Adrenal gland (tissue), 5 donors: ENCODE measurements at regions not wholly inside any gene's neighbourhood (a gene's known extent, or its start where the extent isn't known, plus 50 kb on each side); places are given as distances from the start of the nearest gene placed in this dataset.

Experiments used
- CTCF ChIP-seq, 6 experiments: fragments of 450-650 bp in 4 of 6; fragments of 200-600 bp in 2 of 6; sonication (generic) in 1 of 6; IDR thresholded peaks; 1 replicate in 5 of 6; 2 replicates in 1 of 6; pipeline versions ENCODE4 v1.5.1 to v1.8.0; 2016 to 2021; ENCODE audit warnings: antibody characterized with exemption in 6 of 6, mild to moderate bottlenecking in 2 of 6, moderate library complexity in 1 of 6
- POLR2A ChIP-seq, 2 donors: fragments of 450-650 bp; IDR thresholded peaks; one replicate each; pipeline ENCODE4 v1.6.1; 2017; ENCODE audit warnings: antibody characterized with exemption in 2 of 2, mild to moderate bottlenecking in 2 of 2, moderate library complexity in 1 of 2
- donor health status: DM: no; HTN: no; CAD: no.

GRCh38 chr10:114729103-114729659 lies 71.1 kb upstream of the ABLIM1 start:
- no peak for TF ChIP-seq CTCF (IDR thresholded peaks at IDR 0.05)
- no peak for TF ChIP-seq POLR2A (IDR thresholded peaks at IDR 0.05)
